GM12878 (cell line): ENCODE measurements at regions not wholly inside any gene's neighbourhood (a gene's known extent, or its start where the extent isn't known, plus 50 kb on each side); places are given as distances from the start of the nearest gene placed in this dataset.

ENCODE experiments used
- ATAC-seq: fragments of 200-7000 bp; cut with Tn5 transposase; 3 replicates; pipeline ENCODE4 v1.9.1; 2020; ENCODE audit warnings: mild to moderate bottlenecking, moderate library complexity
- BruUV-seq: library from RNA; stranded (reverse); fragments of 400-500 nt; replicated peaks from 2 replicates; lab custom pipeline; 2021; lab: Mats Ljungman, UMichigan
- CTCF ChIA-PET: fragments of 300-600 bp; sonication (Branson Sonifier 250); formaldehyde crosslinking; extraction: SDS; loops from one replicate; lab custom pipeline; 2021; ENCODE audit warnings: inconsistent platforms; lab: Yijun Ruan, JAX
- POLR2A ChIA-PET: fragments of 350-600 bp; formaldehyde crosslinking; extraction: SDS; loops from one replicate; lab custom pipeline; 2021; ENCODE audit warnings: inconsistent platforms; lab: Charles Lee
- RAD21 ChIA-PET: fragments of 300-600 bp; sonication (Branson Sonifier 250); formaldehyde crosslinking; loops from one replicate; lab custom pipeline; 2023; ENCODE audit warnings: antibody characterized with exemption; ENCODE audit not compliant: unreplicated experiment; lab: Charles Lee
- SMC1A ChIA-PET: fragments of 300-600 bp; sonication (Branson Sonifier 250); formaldehyde crosslinking; loops from one replicate; lab custom pipeline; 2023; ENCODE audit not compliant: unreplicated experiment, uncharacterized antibody; lab: Charles Lee
- DNase-seq: peaks from one replicate; pipeline ENCODE4 v3.0.0-alpha.2; 2011; ENCODE audit warnings: low read depth, low spot score
- FAIRE-seq: peaks from 3 replicates; lab custom pipeline; 2011; peaks lifted over from hg19 to GRCh38; lab: Jason Lieb, UNC
- H2AFZ ChIP-seq: 2 replicates; pipeline ENCODE4 v1.6.0; 2011; ENCODE audit warnings: low read depth, low read length, control low read depth; ENCODE audit not compliant: control insufficient read depth
- H3K27ac ChIP-seq: 2 replicates; pipeline ENCODE4 v1.5.1; 2011; ENCODE audit warnings: control low read depth; ENCODE audit not compliant: control insufficient read depth, insufficient read depth
- H3K27me3 ChIP-seq, 2 experiments: replicated peaks in 1 of 2; 2 replicates each; pipeline versions ENCODE4 v1.6.0 to v1.6.1; 2011; ENCODE audit warnings: low read length in 1 of 2; ENCODE audit not compliant: control insufficient read depth in 2 of 2, insufficient read depth in 2 of 2
- H3K36me3 ChIP-seq, 2 experiments: 2 replicates each; pipeline ENCODE4 v1.5.1; 2011; ENCODE audit warnings: low read length in 1 of 2; ENCODE audit not compliant: control insufficient read depth in 2 of 2, insufficient read depth in 2 of 2
- H3K4me1 ChIP-seq: 2 replicates; pipeline ENCODE4 v1.6.1; 2011; ENCODE audit warnings: mild to moderate bottlenecking, low read length, moderate library complexity, mixed read lengths; ENCODE audit not compliant: control insufficient read depth, insufficient read depth
- H3K4me2 ChIP-seq: 2 replicates; pipeline ENCODE4 v1.6.0; 2011; ENCODE audit warnings: control low read depth; ENCODE audit not compliant: control insufficient read depth, insufficient read depth
- H3K4me3 ChIP-seq: fragments of 200-600 bp; sonication (generic); 2 replicates; pipeline ENCODE4 v1.5.1; 2016
- H3K79me2 ChIP-seq: 2 replicates; pipeline ENCODE4 v1.6.0; 2011; ENCODE audit warnings: low read length; ENCODE audit not compliant: control insufficient read depth, insufficient read depth
- H3K9ac ChIP-seq: 2 replicates; pipeline ENCODE4 v1.8.0; 2011; ENCODE audit warnings: low read length, control low read depth, mixed read lengths; ENCODE audit not compliant: control insufficient read depth, insufficient read depth
- H3K9me3 ChIP-seq: replicated peaks from 3 replicates; pipeline ENCODE4 v1.5.1; 2011; ENCODE audit warnings: mild to moderate bottlenecking, low read length; ENCODE audit not compliant: control insufficient read depth, insufficient read depth
- H4K20me1 ChIP-seq: 2 replicates; pipeline ENCODE4 v1.6.0; 2011; ENCODE audit not compliant: control insufficient read depth, insufficient read depth
- ATF2 ChIP-seq: IDR thresholded peaks from 2 replicates; pipeline ENCODE4 v1.6.1; 2012; ENCODE audit warnings: low read length, inconsistent platforms
- BACH1 ChIP-seq: fragments of 450-650 bp; IDR thresholded peaks from 2 replicates; pipeline ENCODE4 v1.6.1; 2017; ENCODE audit warnings: mild to moderate bottlenecking, borderline replicate concordance
- BCL11A ChIP-seq: IDR thresholded peaks from 2 replicates; pipeline ENCODE4 v1.6.1; 2011; ENCODE audit warnings: low read depth, low read length
- BCL3 ChIP-seq: IDR thresholded peaks from 2 replicates; pipeline ENCODE4 v1.6.1; 2011; ENCODE audit warnings: borderline replicate concordance, low read depth, mild to moderate bottlenecking, moderate library complexity, low read length; ENCODE audit not compliant: insufficient read depth, poor library complexity, severe bottlenecking
- BRCA1 ChIP-seq: IDR thresholded peaks from 2 replicates; pipeline ENCODE4 v1.6.1; 2011; ENCODE audit warnings: low read depth, low read length, improper control_type of control experiment
- HDGF ChIP-seq: fragments of 450-650 bp; IDR thresholded peaks from 2 replicates; pipeline ENCODE4 v1.6.1; 2016; ENCODE audit warnings: antibody characterized with exemption
- IKZF1 ChIP-seq: fragments of 450-650 bp; conservative IDR thresholded peaks from 2 replicates; pipeline ENCODE4 v1.6.1; 2017; ENCODE audit warnings: antibody characterized with exemption, mild to moderate bottlenecking
- MAX ChIP-seq: IDR thresholded peaks from 2 replicates; pipeline ENCODE4 v1.6.1; 2012; ENCODE audit warnings: low read depth, low read length, improper control_type of control experiment
- MEF2B ChIP-seq: fragments of 450-650 bp; IDR thresholded peaks from 2 replicates; pipeline ENCODE4 v1.6.1; 2018; ENCODE audit warnings: mild to moderate bottlenecking, moderate library complexity; ENCODE audit not compliant: partially characterized antibody, poor library complexity, severe bottlenecking
- MTA2 ChIP-seq: fragments of 450-650 bp; IDR thresholded peaks from 2 replicates; pipeline ENCODE4 v1.6.1; 2016; ENCODE audit warnings: low read depth, mild to moderate bottlenecking, moderate library complexity
- POLR2AphosphoS5 ChIP-seq: IDR thresholded peaks from 2 replicates; pipeline ENCODE4 v1.6.1; 2011; ENCODE audit warnings: mild to moderate bottlenecking, low read length, inconsistent platforms
- SMAD5 ChIP-seq: IDR thresholded peaks from 2 replicates; pipeline ENCODE4 v1.6.1; 2016; ENCODE audit warnings: antibody characterized with exemption, low read depth
- USF1 ChIP-seq: IDR thresholded peaks from 2 replicates; pipeline ENCODE4 v1.6.1; 2011; ENCODE audit warnings: borderline replicate concordance, low read depth, mild to moderate bottlenecking, moderate library complexity, mixed read lengths, low read length; ENCODE audit not compliant: insufficient read depth; ENCODE audit errors: extremely low read length
- USF2 ChIP-seq: IDR thresholded peaks from 2 replicates; pipeline ENCODE4 v1.6.1; 2011; ENCODE audit warnings: low read depth, low read length, improper control_type of control experiment, borderline replicate concordance
- ZBTB4 ChIP-seq: fragments of 450-650 bp; formaldehyde crosslinking; IDR thresholded peaks from 2 replicates; pipeline ENCODE4 v1.4.0; 2022; ENCODE audit warnings: mild to moderate bottlenecking, moderate library complexity
- in situ Hi-C: fragments of 300-500 bp; cut with MboI; formaldehyde crosslinking; loops from 9 replicates; pipeline ENCODE4 v1.14.3; 2018; ENCODE audit warnings: mixed read lengths
- intact Hi-C: fragments of 100-400 bp; cut with micrococcal nuclease; formaldehyde crosslinking; loops from one replicate; pipeline ENCODE4 v1.14.2; 2022; ENCODE audit not compliant: unreplicated experiment

GRCh38 chr9:75455444-75455921, 367.2 kb downstream of the OSTF1 start (continued):
- TF ChIP-seq MTA2: peak; percentile 43
- TF ChIP-seq, all 136 proteins: peak for 10

GRCh38 chr9:75456698-75457097, 368.4 kb downstream of the OSTF1 start:
- ATAC-seq: no peak
- FAIRE-seq: no peak
- TF ChIP-seq HDGF: no peak
- no peak for TF ChIP-seq USF2
- TF ChIP-seq POLR2AphosphoS5: no peak
- TF ChIP-seq BACH1: no peak
- no peak for TF ChIP-seq IKZF1
- TF ChIP-seq BCL11A: no peak
- TF ChIP-seq ZBTB4 (CRISPR knock-in tag): no peak
- TF ChIP-seq USF1: no peak
- TF ChIP-seq ATF2: no peak
- TF ChIP-seq MEF2B: no peak
- TF ChIP-seq SMAD5: no peak
- no peak for TF ChIP-seq BCL3
- no peak for TF ChIP-seq MAX
- no peak for TF ChIP-seq BRCA1

More at GRCh38 chr9:75456698-75457097, 368.4 kb downstream of the OSTF1 start:
- Histone ChIP-seq H3K27ac (no peak overlapping the region), H3K9me3 (no peaks in the 10 kb centered on the region), H3K9ac (no peak overlapping the region), H3K4me1 (peaks cover 6% of the 10 kb centered on the region), H3K27me3 (no peaks in the 10 kb centered on the region; a peak in 1 of 4 replicates), H3K79me2 (no peaks in the 10 kb centered on the region), H3K36me3 (no peaks in the 10 kb centered on the region), H3K4me2 (no peak overlapping the region), H3K4me3 (no peak overlapping the region), H2AFZ (no peak overlapping the region), H4K20me1 (no peaks in the 10 kb centered on the region)
- RAD21 ChIA-PET: no interaction called here
- DNase-seq: no peak
- no TSS peak for BruUV-seq
- CTCF ChIA-PET: no interaction called here
- SMC1A ChIA-PET: interaction anchor here (1.0 kb wide), 1 partner anchor 9 kb away, joined by 3 read pairs; no protein-coding TSS in a partner anchor
- in situ Hi-C loops: no loop called here
- POLR2A ChIA-PET: no interaction called here
- intact Hi-C loops: no loop called here
